ACC112 (cell line): ENCODE measurements at regions not wholly inside any gene's neighbourhood (a gene's known extent, or its start where the extent isn't known, plus 50 kb on each side); places are given as distances from the start of the nearest gene placed in this dataset.
"Not testable (repeated sequence)": the region's sequence is repeated elsewhere in the genome, so short reads cannot be mapped to it uniquely, and the experiment has no call there.

ENCODE experiments used
- H2AFZ ChIP-seq: fragments of 200-600 bp; sonication (generic); one replicate; pipeline ENCODE4 v1.6.0; 2017; ENCODE audit warnings: antibody characterized with exemption, low read length; ENCODE audit not compliant: unreplicated experiment
- H3K27ac ChIP-seq: fragments of 200-600 bp; sonication (generic); 2 replicates; pipeline ENCODE4 v1.5.1; 2014; ENCODE audit warnings: low read depth, mild to moderate bottlenecking, antibody characterized with exemption, low read length, moderate library complexity
- H3K27me3 ChIP-seq: fragments of 200-600 bp; sonication (generic); 2 replicates; pipeline ENCODE4 v1.6.1; 2014; ENCODE audit warnings: mild to moderate bottlenecking, antibody characterized with exemption, low read length, moderate library complexity, mixed read lengths; ENCODE audit not compliant: insufficient read depth
- H3K36me3 ChIP-seq: fragments of 200-600 bp; sonication (generic); 2 replicates; pipeline ENCODE4 v1.6.1; 2016; ENCODE audit warnings: mild to moderate bottlenecking, antibody characterized with exemption, low read length, moderate library complexity, mixed read lengths; ENCODE audit not compliant: insufficient read depth
- H3K4me1 ChIP-seq: fragments of 200-600 bp; sonication (generic); one replicate; pipeline ENCODE4 v1.6.1; 2016; ENCODE audit warnings: low read length, mixed read lengths; ENCODE audit not compliant: insufficient read depth, unreplicated experiment, control insufficient read depth
- H3K4me3 ChIP-seq: fragments of 200-600 bp; sonication (generic); 2 replicates; pipeline ENCODE4 v1.5.1; 2014; ENCODE audit warnings: mild to moderate bottlenecking, low read depth, low read length
- H3K79me2 ChIP-seq: fragments of 200-600 bp; sonication (generic); one replicate; pipeline ENCODE4 v1.6.0; 2016; ENCODE audit warnings: low read length; ENCODE audit not compliant: control insufficient read depth, unreplicated experiment, insufficient read depth

GRCh38 chr9:63804205-63804604 is 1480.8 kb downstream of the FOXD4L5 start:
- not testable (repeated sequence) for H2AFZ ChIP-seq, H3K36me3 ChIP-seq, H3K4me1 ChIP-seq, H3K27ac ChIP-seq, H3K79me2 ChIP-seq, H3K4me3 ChIP-seq, H3K27me3 ChIP-seq

- not testable (repeated sequence) for H3K27me3 ChIP-seq, H3K36me3 ChIP-seq, H3K79me2 ChIP-seq, H3K4me1 ChIP-seq, H2AFZ ChIP-seq, H3K27ac ChIP-seq, H3K4me3 ChIP-seq
Measured at GRCh38 chr9:63794081-63794685, 1490.8 kb downstream of the FOXD4L5 start.

GRCh38 chr9:63787454-63787853 is 1497.6 kb downstream of the FOXD4L5 start:
- H3K27ac ChIP-seq, H3K36me3 ChIP-seq, H2AFZ ChIP-seq, H3K4me3 ChIP-seq, H3K79me2 ChIP-seq, H3K4me1 ChIP-seq, H3K27me3 ChIP-seq: not testable (repeated sequence)

GRCh38 chr9:63785059-63785458 is 1500.0 kb downstream of the FOXD4L5 start:
- H3K4me3 ChIP-seq, H3K4me1 ChIP-seq, H3K79me2 ChIP-seq, H3K27ac ChIP-seq, H3K27me3 ChIP-seq, H2AFZ ChIP-seq, H3K36me3 ChIP-seq: not testable (repeated sequence)

GRCh38 chr9:63784421-63784820 is 1500.6 kb downstream of the FOXD4L5 start:
- H3K4me3 ChIP-seq, H3K79me2 ChIP-seq, H2AFZ ChIP-seq, H3K4me1 ChIP-seq, H3K27me3 ChIP-seq, H3K27ac ChIP-seq, H3K36me3 ChIP-seq: not testable (repeated sequence)

- not testable (repeated sequence) for H2AFZ ChIP-seq, H3K4me1 ChIP-seq, H3K36me3 ChIP-seq, H3K79me2 ChIP-seq, H3K27ac ChIP-seq, H3K4me3 ChIP-seq, H3K27me3 ChIP-seq
Measured at GRCh38 chr9:63781817-63782439, 1503.1 kb downstream of the FOXD4L5 start.

- H2AFZ ChIP-seq, H3K4me3 ChIP-seq, H3K36me3 ChIP-seq: not testable (repeated sequence)
Measured at GRCh38 chr9:63781390-63781789, 1503.6 kb downstream of the FOXD4L5 start.

GRCh38 chr9:63776220-63776619 is 1508.8 kb downstream of the FOXD4L5 start:
- H3K27ac ChIP-seq = not testable (repeated sequence)

More at GRCh38 chr9:63781390-63781789, 1503.6 kb downstream of the FOXD4L5 start:
- H3K4me1 ChIP-seq, H3K27ac ChIP-seq, H3K79me2 ChIP-seq, H3K27me3 ChIP-seq: not testable (repeated sequence)

GRCh38 chr9:63775092-63775426 is 1510.0 kb downstream of the FOXD4L5 start:
- H3K79me2 ChIP-seq, H3K4me3 ChIP-seq, H3K36me3 ChIP-seq: not testable (repeated sequence)

More at GRCh38 chr9:63776220-63776619, 1508.8 kb downstream of the FOXD4L5 start:
- H3K36me3 ChIP-seq, H3K4me1 ChIP-seq, H3K4me3 ChIP-seq, H2AFZ ChIP-seq, H3K79me2 ChIP-seq, H3K27me3 ChIP-seq: not testable (repeated sequence)

GRCh38 chr9:63774369-63775091 is 1510.5 kb downstream of the FOXD4L5 start:
- H2AFZ ChIP-seq, H3K36me3 ChIP-seq, H3K4me1 ChIP-seq, H3K4me3 ChIP-seq, H3K27me3 ChIP-seq, H3K79me2 ChIP-seq, H3K27ac ChIP-seq: not testable (repeated sequence)

More at GRCh38 chr9:63775092-63775426, 1510.0 kb downstream of the FOXD4L5 start:
- H3K27me3 ChIP-seq, H2AFZ ChIP-seq, H3K4me1 ChIP-seq, H3K27ac ChIP-seq: not testable (repeated sequence)

GRCh38 chr9:63762230-63762629 is 1522.8 kb downstream of the FOXD4L5 start:
- H3K79me2 ChIP-seq, H3K27ac ChIP-seq, H3K4me3 ChIP-seq, H2AFZ ChIP-seq, H3K36me3 ChIP-seq, H3K4me1 ChIP-seq, H3K27me3 ChIP-seq: not testable (repeated sequence)
